GM12892 (cell line): ENCODE measurements at regions not wholly inside any gene's neighbourhood (a gene's known extent, or its start where the extent isn't known, plus 50 kb on each side); places are given as distances from the start of the nearest gene placed in this dataset.

Source experiments
- POLR2A ChIP-seq: IDR thresholded peaks from 2 replicates; pipeline ENCODE4 v1.6.1; 2011; ENCODE audit warnings: low read depth, low read length, control low read depth
- POLR2AphosphoS5 ChIP-seq: IDR thresholded peaks from 2 replicates; pipeline ENCODE4 v1.6.1; 2011; ENCODE audit warnings: low read depth, low read length, control low read depth

DNA sequence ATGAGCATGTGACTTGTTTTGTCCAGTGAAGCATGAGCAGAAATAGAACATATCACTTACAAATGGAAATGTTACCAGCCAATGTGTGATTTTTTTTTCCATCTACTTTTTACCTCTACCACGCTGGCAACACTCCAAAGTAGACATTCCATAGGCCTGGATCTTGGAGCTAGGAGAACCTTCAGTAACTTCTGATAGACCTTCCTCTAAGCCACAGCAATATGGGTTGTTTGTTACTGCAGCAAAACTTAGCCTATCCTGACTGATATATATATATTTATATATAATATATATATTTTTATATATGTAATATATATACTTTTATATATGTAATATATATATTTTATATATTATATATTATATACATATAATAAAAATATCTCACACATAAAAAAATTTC is 284.4 kb upstream of the XYLT1 start:
- TF ChIP-seq POLR2A (no peak), POLR2AphosphoS5 (no peak)
